ENCODE measurements at regions not wholly inside any gene's neighbourhood (a gene's known extent, or its start where the extent isn't known, plus 50 kb on each side); places are given as distances from the start of the nearest gene placed in this dataset.

- no peaks in the 10 kb centered on the region for H3K27me3 ChIP-seq (ENCODE audit: insufficient read depth, poor library complexity, severe bottlenecking)
Measured at GRCh38 chr3:40973141-40973540, 226.2 kb upstream of the CTNNB1 start.

GRCh38 chr3:40975711-40976121, 223.6 kb upstream of the CTNNB1 start:
- no peak for DNase-seq (ENCODE audit: low read depth in 1 of 2, low spot score in 1 of 2)
- no peak for TF ChIP-seq REST (IDR thresholded peaks at IDR 0.05; ENCODE audit: insufficient replicate concordance, low read depth)
- no peak for TF ChIP-seq POLR2AphosphoS5 (IDR thresholded peaks at IDR 0.05; ENCODE audit: low read depth)
- TF ChIP-seq GABPA (IDR thresholded peaks at IDR 0.05; ENCODE audit: low read depth), result no peak
- no peak for TF ChIP-seq SPI1 (IDR thresholded peaks at IDR 0.05; ENCODE audit: borderline replicate concordance, low read depth)
- no peak for TF ChIP-seq CTCF (IDR thresholded peaks at IDR 0.05; ENCODE audit: insufficient read depth, low read length)
- no peak overlapping the region for H3K27ac ChIP-seq (replicated peaks)
- H3K27me3 ChIP-seq (ENCODE audit: insufficient read depth, poor library complexity, severe bottlenecking), result no peaks in the 10 kb centered on the region
- no peak overlapping the region for H3K4me3 ChIP-seq (replicated peaks; ENCODE audit: insufficient read depth, low read length)

More at GRCh38 chr3:40973141-40973540, 226.2 kb upstream of the CTNNB1 start:
- TF ChIP-seq SPI1 (IDR thresholded peaks at IDR 0.05; ENCODE audit: borderline replicate concordance, low read depth) (no peak), REST (IDR thresholded peaks at IDR 0.05; ENCODE audit: insufficient replicate concordance, low read depth) (no peak), POLR2AphosphoS5 (IDR thresholded peaks at IDR 0.05; ENCODE audit: low read depth) (no peak), CTCF (IDR thresholded peaks at IDR 0.05; ENCODE audit: insufficient read depth, low read length) (no peak), GABPA (IDR thresholded peaks at IDR 0.05; ENCODE audit: low read depth) (no peak)
- no peak for DNase-seq (ENCODE audit: low read depth in 1 of 2, low spot score in 1 of 2)
- Histone ChIP-seq H3K27ac (replicated peaks) (no peak overlapping the region), H3K4me3 (replicated peaks; ENCODE audit: insufficient read depth, low read length) (no peak overlapping the region)

- Histone ChIP-seq H3K27me3 (ENCODE audit: insufficient read depth, poor library complexity, severe bottlenecking) (no peaks in the 10 kb centered on the region), H3K4me3 (replicated peaks; ENCODE audit: insufficient read depth, low read length) (no peak overlapping the region), H3K27ac (replicated peaks) (no peak overlapping the region)
- TF ChIP-seq GABPA (IDR thresholded peaks at IDR 0.05; ENCODE audit: low read depth) (no peak), REST (IDR thresholded peaks at IDR 0.05; ENCODE audit: insufficient replicate concordance, low read depth) (no peak), SPI1 (IDR thresholded peaks at IDR 0.05; ENCODE audit: borderline replicate concordance, low read depth) (no peak), CTCF (IDR thresholded peaks at IDR 0.05; ENCODE audit: insufficient read depth, low read length) (no peak), POLR2AphosphoS5 (IDR thresholded peaks at IDR 0.05; ENCODE audit: low read depth) (no peak)
- DNase-seq (ENCODE audit: low read depth in 1 of 2, low spot score in 1 of 2), result no peak
Measured at GRCh38 chr3:40976241-40976640, 223.1 kb upstream of the CTNNB1 start.
